Heart left ventricle (tissue), 16 donors: ENCODE measurements at regions not wholly inside any gene's neighbourhood (a gene's known extent, or its start where the extent isn't known, plus 50 kb on each side); places are given as distances from the start of the nearest gene placed in this dataset.
A peak's percentile ranks its signal among the peaks of the same experiment; 100 is the strongest.

ENCODE experiments used
- ATAC-seq, 4 donors: fragments of 200-7000 bp; cut with Tn5 transposase; one replicate each; pipeline ENCODE4 v1.9.1; 2020 to 2022; ENCODE audit warnings: moderate library complexity in 4 of 4, mild to moderate bottlenecking in 3 of 4, moderate number of reproducible peaks in 1 of 4
- DNase-seq, 5 donors: peaks; one replicate each; pipeline ENCODE4 v3.0.0-alpha.2; 2020
- H3K27ac ChIP-seq, 12 donors: fragments of 200-600 bp; sonication (generic) in 4 of 12; one replicate each; pipeline versions ENCODE4 v1.5.0 to v1.8.0; 2016 to 2022; ENCODE audit warnings: mild to moderate bottlenecking in 2 of 12
- H3K27me3 ChIP-seq, 9 donors: fragments of 200-600 bp; sonication (generic) in 2 of 9; one replicate each; pipeline versions ENCODE4 v1.5.1 to v1.8.0; 2016 to 2022; ENCODE audit warnings: mild to moderate bottlenecking in 3 of 9
- H3K36me3 ChIP-seq, 9 donors: fragments of 200-600 bp; sonication (generic) in 2 of 9; one replicate each; pipeline versions ENCODE4 v1.5.0 to v1.8.0; 2018 to 2022; ENCODE audit warnings: mild to moderate bottlenecking in 2 of 9
- H3K4me1 ChIP-seq, 12 donors: fragments of 200-600 bp; sonication (generic) in 4 of 12; one replicate each; pipeline versions ENCODE4 v1.5.0 to v1.8.0; 2016 to 2022; ENCODE audit warnings: mild to moderate bottlenecking in 3 of 12
- H3K4me3 ChIP-seq, 12 donors: fragments of 200-600 bp; sonication (generic) in 4 of 12; one replicate each; pipeline versions ENCODE4 v1.5.0 to v1.8.0; 2017 to 2022; ENCODE audit warnings: mild to moderate bottlenecking in 9 of 12, moderate library complexity in 4 of 12
- H3K9me3 ChIP-seq, 12 donors: fragments of 200-600 bp; sonication (generic) in 4 of 12; one replicate each; pipeline versions ENCODE4 v1.5.0 to v1.8.0; 2016 to 2022; ENCODE audit warnings: mild to moderate bottlenecking in 1 of 12
- POLR2A ChIP-seq, 2 donors: fragments of 450-650 bp; IDR thresholded peaks; one replicate each; pipeline ENCODE4 v1.6.1; 2017; ENCODE audit warnings: antibody characterized with exemption in 2 of 2, mild to moderate bottlenecking in 2 of 2, moderate library complexity in 2 of 2
- WGBS, 4 donors: extraction: QIAGEN DNeasy Blood & Tissue Kit in 2 of 4; methylation state at CpG; one replicate each; pipeline versions ENCODE4 v1.1.5 to v1.1.7; 2013 to 2018; 5-methylcytosine and 5-hydroxymethylcytosine counted together
- intact Hi-C, 10 donors: fragments of 100-400 bp; cut with DNase I; formaldehyde crosslinking; loops; one replicate each; pipeline versions ENCODE4 v1.11.1 to v1.14.2; 2022
- TF ChIP-seq, protein P1 (sequence below), 12 donors: fragments of 200-600 bp; sonication (generic) in 4 of 12; IDR thresholded peaks; one replicate each; pipeline versions ENCODE4 v1.5.0 to v1.8.0; 2018 to 2022; ENCODE audit warnings: antibody characterized with exemption in 12 of 12, mild to moderate bottlenecking in 5 of 12
- donor health status: ischemic (EF 13 %, LVEDD 7.1; RV severe dilation, severe dysfunction).
- donor health status: healthy with polysubstance abuse.
- donor health status: DM: no; HTN: yes; CAD: no.
- donor health status: DM: no; HTN: no; CAD: no.
- donor health status: ischemic (EF 25% LVEDD 6.9; RV normal size, moderate dysfunction).
- donor health status: ischemic (EF 25% LVEDD 5.7; RV mildly dilated, moderate dysfunction).
- donor health status: healthy.
- donor health status: DM: yes; HTN: yes; CAD: no.
- donor health status: ischemic (EF 35%, LVEDD 5.7; RV mildly dilated, moderate dysfunction).
- donor health status: nonischemic (EF 11% LVEDD 7.7; RV severe dilation, severe dysfunction).
- donor health status: DM: yes; HTN: yes; CAD: no.
- donor health status: PGD.
- donor health status: ischemic (EF 29% LVEDD 5.4; RV normal size, mild dysfunction).
- donor health status: nonischemic (EF 23%, LVEDD 6.1; RV moderate dilation, normal function).

DNA sequence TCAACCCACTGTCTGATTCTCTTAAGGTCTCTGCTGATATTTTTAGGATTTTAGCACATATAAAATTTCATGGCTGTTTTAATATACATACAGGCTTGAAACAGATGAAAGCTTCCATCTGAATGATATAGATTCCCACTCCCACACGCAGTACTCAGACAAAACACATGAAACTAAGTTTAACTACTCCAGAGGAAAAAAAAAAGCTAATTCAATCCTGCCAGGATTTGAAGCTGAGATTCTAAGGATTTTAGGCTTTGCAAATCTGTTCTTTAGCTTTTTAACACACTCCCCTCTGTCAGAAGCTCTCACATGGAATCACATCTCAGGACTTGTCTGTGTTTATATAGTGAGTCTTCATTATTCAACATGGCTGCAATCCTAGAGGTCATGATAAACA lies 217.3 kb downstream of the BCAT1 start:
- WGBS, 4 donors: 79 to 86% (median 83%) methylated on average over 1 of the region's 1 CpG
- intact Hi-C loops: no loop called here
- Histone ChIP-seq H3K4me1 (no peaks in the 10 kb centered on the region), H3K27ac (no peak overlapping the region), H3K9me3 (no peaks in the 10 kb centered on the region), H3K4me3 (no peak overlapping the region), H3K36me3 (no peaks in the 10 kb centered on the region), H3K27me3 (no peaks in the 10 kb centered on the region)
- TF ChIP-seq POLR2A (IDR thresholded peaks at IDR 0.05): no peak
- TF ChIP-seq, protein P1, sequence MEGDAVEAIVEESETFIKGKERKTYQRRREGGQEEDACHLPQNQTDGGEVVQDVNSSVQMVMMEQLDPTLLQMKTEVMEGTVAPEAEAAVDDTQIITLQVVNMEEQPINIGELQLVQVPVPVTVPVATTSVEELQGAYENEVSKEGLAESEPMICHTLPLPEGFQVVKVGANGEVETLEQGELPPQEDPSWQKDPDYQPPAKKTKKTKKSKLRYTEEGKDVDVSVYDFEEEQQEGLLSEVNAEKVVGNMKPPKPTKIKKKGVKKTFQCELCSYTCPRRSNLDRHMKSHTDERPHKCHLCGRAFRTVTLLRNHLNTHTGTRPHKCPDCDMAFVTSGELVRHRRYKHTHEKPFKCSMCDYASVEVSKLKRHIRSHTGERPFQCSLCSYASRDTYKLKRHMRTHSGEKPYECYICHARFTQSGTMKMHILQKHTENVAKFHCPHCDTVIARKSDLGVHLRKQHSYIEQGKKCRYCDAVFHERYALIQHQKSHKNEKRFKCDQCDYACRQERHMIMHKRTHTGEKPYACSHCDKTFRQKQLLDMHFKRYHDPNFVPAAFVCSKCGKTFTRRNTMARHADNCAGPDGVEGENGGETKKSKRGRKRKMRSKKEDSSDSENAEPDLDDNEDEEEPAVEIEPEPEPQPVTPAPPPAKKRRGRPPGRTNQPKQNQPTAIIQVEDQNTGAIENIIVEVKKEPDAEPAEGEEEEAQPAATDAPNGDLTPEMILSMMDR (IDR thresholded peaks at IDR 0.05): no peak
- DNase-seq (no peak), ATAC-seq (no peak)

DNA sequence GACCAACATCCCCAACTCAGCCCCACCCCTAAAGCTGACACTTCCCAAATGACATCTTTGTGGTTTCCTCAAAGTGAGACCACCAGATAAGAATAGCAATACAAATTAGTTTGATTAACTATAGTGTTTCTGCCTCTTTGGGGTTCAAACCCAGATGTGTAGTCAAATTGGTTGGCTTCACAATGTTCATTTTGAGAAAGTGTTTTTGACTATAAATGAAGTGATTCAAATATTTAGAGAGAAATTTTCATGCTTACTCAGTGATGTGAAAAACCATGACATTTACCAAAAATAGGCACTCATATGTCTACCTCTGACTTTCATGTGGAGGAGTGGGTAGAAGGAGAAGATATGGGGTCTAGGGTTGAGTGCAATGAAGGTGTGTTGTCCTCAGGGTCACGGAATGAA lies 218.4 kb downstream of the BCAT1 start:
- no peaks in the 10 kb centered on the region for H3K36me3 ChIP-seq
- H3K9me3 ChIP-seq: no peaks in the 10 kb centered on the region
- 71 to 90% (median 82%) methylated on average over 1 of the region's 1 CpG for WGBS, 4 donors
- no peaks in the 10 kb centered on the region for H3K27me3 ChIP-seq
- DNase-seq: no peak
- intact Hi-C loops: no loop called here
- H3K4me3 ChIP-seq: no peak overlapping the region
- no peak for ATAC-seq
- no peak for TF ChIP-seq POLR2A (IDR thresholded peaks at IDR 0.05)
- TF ChIP-seq, protein P1 (IDR thresholded peaks at IDR 0.05): no peak
- H3K27ac ChIP-seq: no peak overlapping the region
- H3K4me1 ChIP-seq: no peaks in the 10 kb centered on the region

DNA sequence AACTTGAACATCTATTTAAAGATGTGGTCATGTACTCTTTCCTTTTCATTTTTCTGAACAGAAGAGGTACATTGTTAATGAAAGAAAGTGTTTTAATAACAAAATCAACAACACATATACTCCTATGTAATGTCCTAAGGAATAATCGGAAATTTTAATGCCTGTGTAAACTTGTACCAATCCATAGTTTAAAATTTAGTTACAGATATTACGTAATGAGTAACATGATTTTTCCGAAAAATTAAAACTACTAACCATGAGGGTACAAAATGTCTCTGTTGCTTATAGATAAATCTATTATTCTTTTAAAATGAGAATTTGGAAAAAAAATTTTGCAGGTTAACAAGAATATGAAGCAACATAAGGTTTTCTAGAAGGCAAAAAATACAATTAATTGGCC lies 220.1 kb downstream of the BCAT1 start:
- intact Hi-C loops: no loop called here
- 88 to 95% (median 91%) methylated on average over 3 of the region's 3 CpGs for WGBS, 4 donors
- Histone ChIP-seq H3K27ac (no peak overlapping the region), H3K27me3 (no peaks in the 10 kb centered on the region), H3K4me3 (no peak overlapping the region), H3K36me3 (no peaks in the 10 kb centered on the region), H3K4me1 (no peaks in the 10 kb centered on the region), H3K9me3 (no peaks in the 10 kb centered on the region)
- TF ChIP-seq, protein P1 (IDR thresholded peaks at IDR 0.05): no peak
- no peak for TF ChIP-seq POLR2A (IDR thresholded peaks at IDR 0.05)
- ATAC-seq: no peak
- DNase-seq: no peak

DNA sequence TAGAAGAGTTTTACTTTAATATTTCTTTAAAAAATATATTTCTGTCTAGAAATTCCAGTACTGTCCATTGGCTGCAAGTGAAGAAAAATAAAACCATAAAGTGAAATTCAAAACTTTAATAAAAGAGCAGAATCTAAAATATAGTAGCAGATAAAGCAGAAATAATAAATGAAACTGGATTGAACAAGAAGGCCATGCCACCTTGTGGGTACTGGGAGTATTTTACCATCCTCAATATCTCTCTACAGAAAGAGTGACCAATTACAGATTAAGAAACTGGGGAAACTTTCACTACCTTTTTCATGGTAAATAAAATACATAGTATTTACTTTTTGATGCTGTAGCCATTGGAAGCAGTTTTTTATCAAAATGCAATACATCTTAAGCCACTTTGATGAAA lies 220.5 kb downstream of the BCAT1 start:
- ATAC-seq (no peak), DNase-seq (no peak)
- no peaks in the 10 kb centered on the region for H3K4me1 ChIP-seq
- intact Hi-C loops: no loop called here
- TF ChIP-seq POLR2A (IDR thresholded peaks at IDR 0.05): no peak
- TF ChIP-seq, protein P1 (IDR thresholded peaks at IDR 0.05): peak in 6 of 12 donors; percentile 13 to 42 (median 33)
- no peaks in the 10 kb centered on the region for H3K9me3 ChIP-seq
- no peaks in the 10 kb centered on the region for H3K27me3 ChIP-seq
- no peak overlapping the region for H3K4me3 ChIP-seq
- no peaks in the 10 kb centered on the region for H3K36me3 ChIP-seq
- no peak overlapping the region for H3K27ac ChIP-seq
